OCI-LY3 (cell line): ENCODE measurements at regions not wholly inside any gene's neighbourhood (a gene's known extent, or its start where the extent isn't known, plus 50 kb on each side); places are given as distances from the start of the nearest gene placed in this dataset.
"Not testable (repeated sequence)": the region's sequence is repeated elsewhere in the genome, so short reads cannot be mapped to it uniquely, and the experiment has no call there.

ENCODE experiments used
- H2AFZ ChIP-seq: fragments of 200-600, 300-600 bp; shearing (Covaris generic); 2 replicates; pipeline ENCODE4 v1.6.0; 2014; ENCODE audit warnings: antibody characterized with exemption, low read depth, low read length
- H3K27ac ChIP-seq: fragments of 200-600, 300-600 bp; sonication (generic); 2 replicates; pipeline ENCODE4 v1.5.1; 2014; ENCODE audit warnings: mild to moderate bottlenecking, low read length, moderate library complexity, mixed read lengths
- H3K27me3 ChIP-seq: fragments of 200-600, 300-600 bp; sonication (generic); 2 replicates; pipeline ENCODE4 v1.6.1; 2014; ENCODE audit warnings: low read depth, low read length, mixed read lengths
- H3K36me3 ChIP-seq: fragments of 200-600, 300-600 bp; sonication (generic); replicated peaks from 2 replicates; pipeline ENCODE3; 2014; ENCODE audit warnings: low read depth, low read length, mixed read lengths
- H3K4me1 ChIP-seq: fragments of 300-600, 200-600 bp; sonication (generic); 2 replicates; pipeline ENCODE4 v1.6.1; 2014; ENCODE audit warnings: low read length, mixed read lengths
- H3K4me2 ChIP-seq: fragments of 200-600, 300-600 bp; sonication (generic); 2 replicates; pipeline ENCODE4 v1.6.1; 2014; ENCODE audit warnings: low read length, mixed read lengths
- H3K4me3 ChIP-seq: fragments of 300-600, 200-600 bp; sonication (generic); 2 replicates; pipeline ENCODE4 v1.5.1; 2014; ENCODE audit warnings: antibody characterized with exemption, mild to moderate bottlenecking, low read length, moderate library complexity
- H3K79me2 ChIP-seq: fragments of 300-600, 200-600 bp; shearing (Covaris generic); 2 replicates; pipeline ENCODE4 v1.6.1; 2014; ENCODE audit warnings: mild to moderate bottlenecking, low read length, mixed read lengths
- H3K9ac ChIP-seq: fragments of 300-600, 200-600 bp; shearing (Covaris generic); 2 replicates; pipeline ENCODE4 v1.6.0; 2014; ENCODE audit warnings: mild to moderate bottlenecking, low read length, moderate library complexity
- H3K9me3 ChIP-seq: fragments of 200-600, 300-600 bp; shearing (Covaris generic); 2 replicates; pipeline ENCODE4 v1.6.1; 2014; ENCODE audit warnings: low read length, mixed read lengths; ENCODE audit not compliant: insufficient read depth
- H4K20me1 ChIP-seq: fragments of 200-600, 300-600 bp; sonication (generic); 2 replicates; pipeline ENCODE4 v1.6.1; 2016; ENCODE audit warnings: low read length, mixed read lengths; ENCODE audit not compliant: insufficient read depth
- EZH2phosphoT487 ChIP-seq: fragments of 200-600 bp; shearing (Covaris generic); IDR thresholded peaks from 2 replicates; pipeline ENCODE4 v1.6.1; 2018; ENCODE audit warnings: antibody characterized with exemption, mixed run types, low read depth
- TF ChIP-seq, protein P1 (sequence below): fragments of 200-600, 300-600 bp; sonication (generic); IDR thresholded peaks from 2 replicates; pipeline ENCODE4 v1.5.1; 2014; ENCODE audit warnings: antibody characterized with exemption, low read length, low read depth

GRCh38 chr6:27773542-27774263 lies 138.5 kb downstream of the OR2B2 start:
- Histone ChIP-seq H3K4me1 (peaks cover 22% of the 10 kb centered on the region), H3K4me2 (peak overlapping the region; percentile 48), H3K27ac (peak overlapping the region; percentile 86), H3K9ac (peak overlapping the region; percentile 28; the same call in 1 of the 2 replicates), H3K4me3 (peak overlapping the region; percentile 44; the same call in 1 of the 2 replicates)
- H2AFZ ChIP-seq, H4K20me1 ChIP-seq, H3K9me3 ChIP-seq, H3K36me3 ChIP-seq, H3K27me3 ChIP-seq, H3K79me2 ChIP-seq: not testable (repeated sequence)

GRCh38 chr6:27772261-27773001 lies 139.8 kb downstream of the OR2B2 start:
- peaks cover 7% of the 10 kb centered on the region; the same call in 1 of the 2 replicates for H3K9me3 ChIP-seq
- no peaks in the 10 kb centered on the region for H4K20me1 ChIP-seq
- H3K27ac ChIP-seq, result no peak overlapping the region
- H3K4me1 ChIP-seq, result peaks cover 22% of the 10 kb centered on the region
- TF ChIP-seq EZH2phosphoT487, result no peak
- TF ChIP-seq, protein P1, sequence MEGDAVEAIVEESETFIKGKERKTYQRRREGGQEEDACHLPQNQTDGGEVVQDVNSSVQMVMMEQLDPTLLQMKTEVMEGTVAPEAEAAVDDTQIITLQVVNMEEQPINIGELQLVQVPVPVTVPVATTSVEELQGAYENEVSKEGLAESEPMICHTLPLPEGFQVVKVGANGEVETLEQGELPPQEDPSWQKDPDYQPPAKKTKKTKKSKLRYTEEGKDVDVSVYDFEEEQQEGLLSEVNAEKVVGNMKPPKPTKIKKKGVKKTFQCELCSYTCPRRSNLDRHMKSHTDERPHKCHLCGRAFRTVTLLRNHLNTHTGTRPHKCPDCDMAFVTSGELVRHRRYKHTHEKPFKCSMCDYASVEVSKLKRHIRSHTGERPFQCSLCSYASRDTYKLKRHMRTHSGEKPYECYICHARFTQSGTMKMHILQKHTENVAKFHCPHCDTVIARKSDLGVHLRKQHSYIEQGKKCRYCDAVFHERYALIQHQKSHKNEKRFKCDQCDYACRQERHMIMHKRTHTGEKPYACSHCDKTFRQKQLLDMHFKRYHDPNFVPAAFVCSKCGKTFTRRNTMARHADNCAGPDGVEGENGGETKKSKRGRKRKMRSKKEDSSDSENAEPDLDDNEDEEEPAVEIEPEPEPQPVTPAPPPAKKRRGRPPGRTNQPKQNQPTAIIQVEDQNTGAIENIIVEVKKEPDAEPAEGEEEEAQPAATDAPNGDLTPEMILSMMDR, result no peak
- no peak overlapping the region for H2AFZ ChIP-seq
- no peaks in the 10 kb centered on the region for H3K27me3 ChIP-seq
- no peaks in the 10 kb centered on the region for H3K79me2 ChIP-seq
- no peak overlapping the region for H3K9ac ChIP-seq
- no peak overlapping the region for H3K4me2 ChIP-seq
- peaks cover 6% of the 10 kb centered on the region for H3K36me3 ChIP-seq
- H3K4me3 ChIP-seq, result no peak overlapping the region

DNA sequence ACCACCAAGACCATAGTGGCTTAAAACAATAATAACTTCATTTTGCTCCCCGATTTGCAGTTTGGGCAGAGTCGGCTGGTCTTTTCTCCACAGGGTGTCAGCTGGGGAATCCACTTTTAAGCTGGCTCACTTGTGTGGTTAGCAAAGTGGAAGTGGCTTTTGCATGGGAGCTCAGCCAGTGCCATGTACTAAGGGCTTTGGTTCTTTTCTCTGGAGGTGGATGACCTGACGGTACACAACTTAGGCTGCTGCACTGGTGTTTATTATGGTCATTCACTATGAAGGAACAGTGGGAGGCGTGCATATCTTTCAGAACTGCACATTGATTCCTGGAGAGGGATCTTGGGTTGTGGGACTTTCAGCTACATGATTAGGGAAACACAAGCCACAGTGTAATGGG lies 141.0 kb downstream of the OR2B2 start:
- TF ChIP-seq, protein P1, result no peak
- TF ChIP-seq EZH2phosphoT487, result no peak
- Histone ChIP-seq H3K36me3 (peaks cover 6% of the 10 kb centered on the region), H3K4me1 (peaks cover 16% of the 10 kb centered on the region), H2AFZ (no peak overlapping the region), H4K20me1 (no peaks in the 10 kb centered on the region), H3K79me2 (no peaks in the 10 kb centered on the region), H3K4me2 (no peak overlapping the region), H3K9ac (no peak overlapping the region), H3K27ac (no peak overlapping the region), H3K27me3 (no peaks in the 10 kb centered on the region), H3K4me3 (no peak overlapping the region), H3K9me3 (peaks cover 7% of the 10 kb centered on the region; the same call in 1 of the 2 replicates)

DNA sequence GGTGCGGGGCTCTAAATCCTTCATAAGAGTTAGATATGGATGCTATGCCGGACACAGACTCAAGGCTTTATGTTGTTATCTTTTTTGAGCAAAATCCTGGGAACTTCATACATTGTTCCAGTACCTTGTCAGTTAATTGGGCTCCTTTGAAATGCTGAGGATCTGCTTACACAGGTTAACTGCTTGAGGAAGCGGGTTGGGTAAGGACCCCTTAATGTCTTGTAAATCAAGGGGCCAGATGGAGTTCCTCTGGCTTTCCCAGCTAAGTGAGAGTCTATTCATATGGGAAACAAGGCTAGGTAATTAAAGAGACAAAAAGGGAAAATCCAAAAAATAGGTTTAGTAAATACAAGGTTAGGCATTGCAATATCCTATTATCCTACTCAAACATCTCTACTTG lies 141.5 kb downstream of the OR2B2 start:
- no peak overlapping the region for H3K4me2 ChIP-seq
- H4K20me1 ChIP-seq, result no peaks in the 10 kb centered on the region
- H3K79me2 ChIP-seq, result no peaks in the 10 kb centered on the region
- no peak overlapping the region for H3K9ac ChIP-seq
- no peak overlapping the region for H2AFZ ChIP-seq
- H3K4me1 ChIP-seq, result peaks cover 16% of the 10 kb centered on the region
- H3K9me3 ChIP-seq, result peaks cover 7% of the 10 kb centered on the region; the same call in 1 of the 2 replicates
- no peak overlapping the region for H3K27ac ChIP-seq
- peaks cover 6% of the 10 kb centered on the region for H3K36me3 ChIP-seq
- no peak for TF ChIP-seq EZH2phosphoT487
- no peaks in the 10 kb centered on the region for H3K27me3 ChIP-seq
- no peak overlapping the region for H3K4me3 ChIP-seq

- peaks cover 4% of the 10 kb centered on the region; the same call in 1 of the 2 replicates for H3K9me3 ChIP-seq
- no peak overlapping the region for H3K4me2 ChIP-seq
- H3K4me3 ChIP-seq, result no peak overlapping the region
- H3K27ac ChIP-seq, result no peak overlapping the region
- no peaks in the 10 kb centered on the region for H3K79me2 ChIP-seq
- H3K9ac ChIP-seq, result no peak overlapping the region
- TF ChIP-seq, protein P1, result no peak
- TF ChIP-seq EZH2phosphoT487, result no peak
- peaks cover 6% of the 10 kb centered on the region for H3K36me3 ChIP-seq
- H3K4me1 ChIP-seq, result peaks cover 8% of the 10 kb centered on the region
- no peaks in the 10 kb centered on the region for H4K20me1 ChIP-seq
- H2AFZ ChIP-seq, result no peak overlapping the region
- no peaks in the 10 kb centered on the region for H3K27me3 ChIP-seq
Observed at GRCh38 chr6:27768556-27768955, 143.6 kb downstream of the OR2B2 start.
